OCI-LY7 (cell line): ENCODE measurements at regions not wholly inside any gene's neighbourhood (a gene's known extent, or its start where the extent isn't known, plus 50 kb on each side); places are given as distances from the start of the nearest gene placed in this dataset.
A peak's percentile ranks its signal among the peaks of the same experiment; 100 is the strongest.

Source experiments
- BruUV-seq: library from RNA; stranded (reverse); fragments of 400-500 nt; replicated peaks from 2 replicates; lab custom pipeline; 2021; lab: Mats Ljungman, UMichigan
- CTCF ChIA-PET: fragments of 300-600 bp; sonication (Branson Sonifier 250); formaldehyde crosslinking; loops from one replicate; lab custom pipeline; 2022; ENCODE audit warnings: antibody characterized with exemption; ENCODE audit not compliant: unreplicated experiment; lab: Charles Lee
- POLR2A ChIA-PET: fragments of 300-600 bp; sonication (Branson Sonifier 250); formaldehyde crosslinking; loops from one replicate; lab custom pipeline; 2022; ENCODE audit warnings: antibody characterized with exemption; lab: Charles Lee
- DNase-seq: peaks from one replicate; pipeline ENCODE4 v3.0.0-alpha.2; 2015; ENCODE audit warnings: low spot score
- H2AFZ ChIP-seq: fragments of 200-600 bp; sonication (generic), shearing (Covaris generic); 2 replicates; pipeline ENCODE4 v1.6.1; 2014; ENCODE audit warnings: mild to moderate bottlenecking, antibody characterized with exemption, low read length, moderate library complexity
- H3K27ac ChIP-seq: fragments of 200-600 bp; sonication (generic); 2 replicates; pipeline ENCODE4 v1.5.1; 2014; ENCODE audit warnings: mixed run types, low read depth, mild to moderate bottlenecking, moderate library complexity, low read length, inconsistent platforms; ENCODE audit not compliant: poor library complexity, severe bottlenecking
- H3K36me3 ChIP-seq: fragments of 200-600 bp; sonication (generic); 2 replicates; pipeline ENCODE4 v1.6.1; 2014; ENCODE audit warnings: mild to moderate bottlenecking, antibody characterized with exemption, low read length, moderate library complexity, mixed read lengths; ENCODE audit not compliant: insufficient read depth
- H3K4me1 ChIP-seq: fragments of 200-600 bp; sonication (generic); 2 replicates; pipeline ENCODE4 v1.5.1; 2014; ENCODE audit warnings: mild to moderate bottlenecking, low read length; ENCODE audit not compliant: insufficient read depth, poor library complexity, severe bottlenecking
- H3K4me2 ChIP-seq: fragments of 200-600 bp; sonication (generic); 2 replicates; pipeline ENCODE4 v1.6.1; 2014; ENCODE audit warnings: mild to moderate bottlenecking, low read length
- H3K4me3 ChIP-seq: fragments of 200-600 bp; sonication (generic); 2 replicates; pipeline ENCODE4 v1.5.1; 2014; ENCODE audit warnings: mild to moderate bottlenecking, low read depth, low read length; ENCODE audit not compliant: poor library complexity, severe bottlenecking
- H3K79me2 ChIP-seq: fragments of 200-600 bp; sonication (generic); 2 replicates; pipeline ENCODE4 v1.6.1; 2016; ENCODE audit warnings: low read depth, mild to moderate bottlenecking, low read length, moderate library complexity, mixed read lengths; ENCODE audit not compliant: insufficient read depth
- H3K9me2 ChIP-seq: fragments of 200-600 bp; sonication (generic); 2 replicates; pipeline ENCODE4 v1.6.1; 2016; ENCODE audit warnings: mild to moderate bottlenecking, low read length, mixed read lengths; ENCODE audit not compliant: insufficient read depth
- H3K9me3 ChIP-seq: fragments of 200-600 bp; sonication (generic); 2 replicates; pipeline ENCODE4 v1.6.1; 2014; ENCODE audit warnings: mild to moderate bottlenecking, mixed run types, low read length, mixed read lengths
- H4K20me1 ChIP-seq: fragments of 200-600 bp; sonication (generic); 2 replicates; pipeline ENCODE4 v1.6.1; 2014; ENCODE audit warnings: mild to moderate bottlenecking, antibody characterized with exemption, low read length, moderate library complexity, mixed read lengths; ENCODE audit not compliant: insufficient read depth
- CTCF ChIP-seq: fragments of 200-600 bp; sonication (generic); conservative IDR thresholded peaks from 2 replicates; pipeline ENCODE4 v1.5.1; 2014; ENCODE audit warnings: mild to moderate bottlenecking, antibody characterized with exemption, low read length, moderate library complexity, mixed read lengths
- EZH2phosphoT487 ChIP-seq: fragments of 200-600 bp; sonication (generic); IDR thresholded peaks from 2 replicates; pipeline ENCODE4 v1.6.1; 2018; ENCODE audit warnings: low read depth, borderline replicate concordance, mild to moderate bottlenecking, mixed run types, antibody characterized with exemption, low read length, moderate library complexity, mixed read lengths
- intact Hi-C: fragments of 100-400 bp; cut with micrococcal nuclease; formaldehyde crosslinking; loops from one replicate; pipeline ENCODE4 v1.10.0; 2022; ENCODE audit not compliant: unreplicated experiment

GRCh38 chr7:97499204-97499603, 232.7 kb upstream of the TAC1 start:
- intact Hi-C loops = loop anchor here (5.0 to 10.0 kb wide), 2 partner anchors 394 to 513 kb away; no protein-coding TSS in a partner anchor
- CTCF ChIA-PET = no interaction called here
- POLR2A ChIA-PET = no interaction called here

GRCh38 chr7:97503367-97504094, 228.4 kb upstream of the TAC1 start:
- DNase-seq = no peak
- Histone ChIP-seq H3K4me3 (no peak overlapping the region), H3K9me3 (no peaks in the 10 kb centered on the region), H3K4me1 (no peaks in the 10 kb centered on the region), H3K36me3 (no peaks in the 10 kb centered on the region), H3K9me2 (no peaks in the 10 kb centered on the region), H3K27ac (no peak overlapping the region), H3K4me2 (no peak overlapping the region), H3K79me2 (no peaks in the 10 kb centered on the region), H2AFZ (no peak overlapping the region), H4K20me1 (no peaks in the 10 kb centered on the region)
- ChIA-PET POLR2A (interaction anchor here (0.6 to 0.7 kb wide), 2 partner anchors 18 to 254 kb away, joined by 3 to 4 read pairs; no protein-coding TSS in a partner anchor), CTCF (no interaction called here)
- TF ChIP-seq EZH2phosphoT487 = no peak
- TF ChIP-seq CTCF = no peak
- no TSS peak for BruUV-seq
- intact Hi-C loops = loop anchor here (10.0 kb wide), 1 partner anchor 331 kb away; no protein-coding TSS in a partner anchor

More at GRCh38 chr7:97499204-97499603, 232.7 kb upstream of the TAC1 start:
- Histone ChIP-seq H3K27ac (no peak overlapping the region), H3K4me1 (no peaks in the 10 kb centered on the region), H3K79me2 (no peaks in the 10 kb centered on the region), H2AFZ (no peak overlapping the region), H3K36me3 (no peaks in the 10 kb centered on the region), H3K9me3 (no peaks in the 10 kb centered on the region), H4K20me1 (no peaks in the 10 kb centered on the region), H3K9me2 (no peaks in the 10 kb centered on the region), H3K4me3 (no peak overlapping the region), H3K4me2 (no peak overlapping the region)
- BruUV-seq = no TSS peak
- TF ChIP-seq CTCF (peak; percentile 78), EZH2phosphoT487 (no peak)
- peak; percentile 29 for DNase-seq

- ChIA-PET CTCF (no interaction called here), POLR2A (interaction anchor here (0.8 kb wide), 1 partner anchor 9 kb away, joined by 3 read pairs; no protein-coding TSS in a partner anchor)
- BruUV-seq = no TSS peak
- Histone ChIP-seq H3K36me3 (no peaks in the 10 kb centered on the region), H3K4me2 (no peak overlapping the region), H3K27ac (no peak overlapping the region), H3K4me3 (no peak overlapping the region), H3K9me3 (no peaks in the 10 kb centered on the region), H3K79me2 (no peaks in the 10 kb centered on the region), H3K4me1 (no peaks in the 10 kb centered on the region), H3K9me2 (no peaks in the 10 kb centered on the region), H4K20me1 (no peaks in the 10 kb centered on the region), H2AFZ (no peak overlapping the region)
- intact Hi-C loops = loop anchor here (10.0 kb wide), 1 partner anchor 328 kb away; no protein-coding TSS in a partner anchor
- DNase-seq = no peak
- TF ChIP-seq EZH2phosphoT487 = no peak
- TF ChIP-seq CTCF = no peak
Measured at GRCh38 chr7:97506728-97507127, 225.2 kb upstream of the TAC1 start.
